ENCODE measurements at regions not wholly inside any gene's neighbourhood (a gene's known extent, or its start where the extent isn't known, plus 50 kb on each side); places are given as distances from the start of the nearest gene placed in this dataset.

DNA sequence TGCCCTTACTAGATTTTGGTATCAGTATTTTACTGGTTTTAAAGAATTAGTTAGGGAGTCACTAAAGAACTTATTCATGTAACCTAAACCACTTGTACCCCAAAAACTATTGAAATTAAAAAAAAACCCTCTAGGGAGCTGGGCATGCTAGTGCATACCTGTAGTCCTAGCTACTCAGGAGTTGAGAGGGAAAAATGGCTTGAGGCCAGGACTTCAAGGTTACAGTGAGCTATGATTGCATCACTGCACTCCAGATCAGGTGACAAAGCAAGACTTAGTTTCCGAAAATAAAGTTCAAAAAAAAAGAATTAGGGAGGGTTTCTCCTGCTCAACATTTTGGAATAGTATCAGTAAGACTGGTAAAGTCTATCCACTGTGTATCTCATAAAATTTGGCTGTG lies 364.4 kb upstream of the LUZP2 start:
- H3K27me3 ChIP-seq (replicated peaks; ENCODE audit: control insufficient read depth, insufficient read depth, low read length): no peaks in the 10 kb centered on the region
- no peak overlapping the region for H3K4me3 ChIP-seq (ENCODE audit: low read length)
- no peak overlapping the region for H3K9ac ChIP-seq (ENCODE audit: low read length)
- H3K4me1 ChIP-seq (ENCODE audit: control insufficient read depth, insufficient read depth, low read length): no peaks in the 10 kb centered on the region
- no peak for DNase-seq (ENCODE audit: low read depth)
- H3K9me3 ChIP-seq (ENCODE audit: control insufficient read depth, low read length): no peaks in the 10 kb centered on the region
- no peaks in the 10 kb centered on the region for H3K36me3 ChIP-seq (ENCODE audit: control insufficient read depth, insufficient read depth, low read length, severe bottlenecking)

DNA sequence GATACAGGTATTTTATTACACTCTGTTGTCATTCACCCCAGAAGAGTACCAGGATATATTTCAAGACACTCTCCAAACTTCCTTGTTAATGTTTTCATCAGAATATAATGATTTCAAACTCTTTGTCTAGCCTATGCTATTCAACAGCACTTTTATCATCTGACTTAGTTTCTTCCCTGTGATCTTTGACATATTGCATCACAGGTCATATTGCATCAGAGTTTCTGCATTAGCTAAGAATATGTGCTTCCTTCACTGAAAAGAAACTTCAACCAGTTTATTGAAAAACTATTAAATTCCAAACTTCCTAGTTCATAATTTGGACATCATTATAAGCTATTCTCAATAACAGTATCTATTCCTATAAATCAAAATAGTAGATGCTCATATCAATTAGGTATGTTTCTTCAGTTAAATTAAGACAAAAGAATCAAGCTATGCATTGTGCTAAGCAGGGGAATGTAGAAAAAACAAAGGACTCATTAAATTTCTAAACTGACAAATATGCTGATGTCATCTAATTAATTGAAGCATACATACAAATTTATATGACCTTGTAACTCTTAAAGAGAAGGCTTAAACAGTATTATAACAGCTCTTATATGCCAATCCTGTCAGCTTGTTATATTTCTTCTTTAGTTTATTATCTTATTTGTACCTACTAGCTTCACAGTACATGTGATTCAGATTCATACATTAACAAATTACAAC lies 361.8 kb upstream of the LUZP2 start:
- H3K9me3 ChIP-seq (ENCODE audit: control insufficient read depth, low read length): no peaks in the 10 kb centered on the region
- H3K36me3 ChIP-seq (ENCODE audit: control insufficient read depth, insufficient read depth, low read length, severe bottlenecking): no peaks in the 10 kb centered on the region
- H3K27me3 ChIP-seq (replicated peaks; ENCODE audit: control insufficient read depth, insufficient read depth, low read length): no peaks in the 10 kb centered on the region
- no peak overlapping the region for H3K4me3 ChIP-seq (ENCODE audit: low read length)
- peak; percentile 3 for DNase-seq (ENCODE audit: low read depth)
- no peak overlapping the region for H3K9ac ChIP-seq (ENCODE audit: low read length)
- no peaks in the 10 kb centered on the region for H3K4me1 ChIP-seq (ENCODE audit: control insufficient read depth, insufficient read depth, low read length)

DNA sequence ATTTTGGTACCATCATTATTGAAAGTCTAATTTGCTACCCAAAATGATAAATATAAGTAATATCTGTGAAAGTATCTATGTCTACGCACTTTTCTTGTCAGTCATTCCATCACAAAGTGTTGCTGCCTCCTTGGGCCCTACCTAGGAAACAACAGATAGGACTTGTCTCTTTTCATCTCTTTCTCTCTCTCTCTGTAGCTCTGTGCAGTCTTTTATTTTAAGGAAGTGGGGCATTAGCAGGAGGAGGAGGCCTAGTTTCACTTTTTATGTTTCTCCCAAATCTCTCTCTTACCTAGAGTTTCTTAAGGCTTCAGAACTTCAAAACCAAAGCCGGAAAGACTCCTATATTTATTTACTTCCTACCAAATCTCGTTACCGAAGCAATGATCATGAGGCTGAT lies 354.8 kb upstream of the LUZP2 start:
- Histone ChIP-seq H3K36me3 (ENCODE audit: control insufficient read depth, insufficient read depth, low read length, severe bottlenecking) (no peaks in the 10 kb centered on the region), H3K9me3 (ENCODE audit: control insufficient read depth, low read length) (peaks cover 5% of the 10 kb centered on the region), H3K9ac (ENCODE audit: low read length) (no peak overlapping the region), H3K27me3 (replicated peaks; ENCODE audit: control insufficient read depth, insufficient read depth, low read length) (no peaks in the 10 kb centered on the region), H3K4me1 (ENCODE audit: control insufficient read depth, insufficient read depth, low read length) (no peaks in the 10 kb centered on the region), H3K4me3 (ENCODE audit: low read length) (no peak overlapping the region)
- peak; percentile 5 for DNase-seq (ENCODE audit: low read depth)

DNA sequence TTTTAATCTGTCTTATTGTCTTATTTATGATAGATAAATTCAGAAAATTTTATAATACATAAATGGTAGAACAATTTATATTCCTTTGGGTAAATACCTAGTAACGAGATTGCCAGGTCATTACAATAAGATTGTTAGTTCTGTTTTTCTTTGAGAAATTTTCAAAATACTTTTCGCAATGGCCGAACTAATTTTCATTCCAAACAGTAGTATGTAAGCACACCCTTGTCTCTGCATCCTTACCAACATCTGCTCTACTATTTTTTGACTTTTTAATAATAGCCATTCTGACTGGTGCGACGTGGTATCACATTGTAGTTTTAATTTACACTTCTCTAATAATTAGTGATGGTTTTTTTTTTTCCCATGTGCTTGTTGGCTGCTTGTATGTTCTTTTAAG lies 351.4 kb upstream of the LUZP2 start:
- Histone ChIP-seq H3K9ac (ENCODE audit: low read length) (no peak overlapping the region), H3K4me1 (ENCODE audit: control insufficient read depth, insufficient read depth, low read length) (no peaks in the 10 kb centered on the region), H3K9me3 (ENCODE audit: control insufficient read depth, low read length) (peaks cover 5% of the 10 kb centered on the region), H3K36me3 (ENCODE audit: control insufficient read depth, insufficient read depth, low read length, severe bottlenecking) (no peaks in the 10 kb centered on the region), H3K4me3 (ENCODE audit: low read length) (no peak overlapping the region), H3K27me3 (replicated peaks; ENCODE audit: control insufficient read depth, insufficient read depth, low read length) (no peaks in the 10 kb centered on the region)
- peak; percentile 81 for DNase-seq (ENCODE audit: low read depth)

DNA sequence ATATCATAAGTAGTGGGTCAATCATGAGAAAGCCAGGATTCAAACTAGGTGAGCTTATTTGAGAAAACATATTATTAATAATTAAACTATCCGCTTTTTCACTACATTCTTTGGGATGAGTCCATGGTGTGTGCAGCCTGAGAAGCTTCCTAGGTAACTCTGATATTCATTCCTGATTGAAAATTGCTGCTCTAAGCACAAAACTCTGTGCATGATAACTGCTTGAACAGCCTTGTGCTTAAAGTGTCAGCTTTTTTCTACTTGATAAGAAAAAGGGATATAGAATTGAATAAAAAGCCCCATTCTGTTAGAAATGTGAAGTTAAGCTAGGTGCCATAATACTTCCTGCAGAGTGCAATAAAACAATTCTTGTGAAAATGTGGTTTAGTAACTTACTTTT lies 343.5 kb upstream of the LUZP2 start:
- no peaks in the 10 kb centered on the region for H3K36me3 ChIP-seq (ENCODE audit: control insufficient read depth, insufficient read depth, low read length, severe bottlenecking)
- H3K9me3 ChIP-seq (ENCODE audit: control insufficient read depth, low read length): no peaks in the 10 kb centered on the region
- no peak overlapping the region for H3K4me3 ChIP-seq (ENCODE audit: low read length)
- H3K27me3 ChIP-seq (replicated peaks; ENCODE audit: control insufficient read depth, insufficient read depth, low read length): no peaks in the 10 kb centered on the region
- no peak for DNase-seq (ENCODE audit: low read depth)
- no peaks in the 10 kb centered on the region for H3K4me1 ChIP-seq (ENCODE audit: control insufficient read depth, insufficient read depth, low read length)
- no peak overlapping the region for H3K9ac ChIP-seq (ENCODE audit: low read length)

DNA sequence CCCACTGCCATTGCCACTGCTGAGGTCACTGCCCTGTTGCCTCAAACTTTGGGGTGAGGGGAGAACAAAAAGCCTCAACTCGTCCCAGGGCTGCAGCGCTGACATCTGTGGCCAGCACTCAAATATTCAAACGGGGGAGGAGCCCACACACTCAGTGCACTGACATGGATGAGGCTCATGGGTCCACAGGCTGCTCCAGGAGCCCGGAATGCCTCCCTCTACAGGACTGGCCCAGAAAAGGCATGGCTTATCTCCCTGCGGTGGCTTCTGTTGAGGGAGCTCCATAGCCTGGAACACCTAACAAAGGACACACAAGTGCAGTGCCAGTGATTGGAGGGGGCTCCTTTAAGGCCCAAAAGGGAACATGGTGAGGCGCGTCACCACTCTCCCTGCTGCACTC lies 341.1 kb upstream of the LUZP2 start:
- Histone ChIP-seq H3K9ac (ENCODE audit: low read length) (no peak overlapping the region), H3K9me3 (ENCODE audit: control insufficient read depth, low read length) (no peaks in the 10 kb centered on the region), H3K27me3 (replicated peaks; ENCODE audit: control insufficient read depth, insufficient read depth, low read length) (no peaks in the 10 kb centered on the region), H3K36me3 (ENCODE audit: control insufficient read depth, insufficient read depth, low read length, severe bottlenecking) (no peaks in the 10 kb centered on the region), H3K4me1 (ENCODE audit: control insufficient read depth, insufficient read depth, low read length) (no peaks in the 10 kb centered on the region), H3K4me3 (ENCODE audit: low read length) (no peak overlapping the region)
- DNase-seq (ENCODE audit: low read depth): no peak

DNA sequence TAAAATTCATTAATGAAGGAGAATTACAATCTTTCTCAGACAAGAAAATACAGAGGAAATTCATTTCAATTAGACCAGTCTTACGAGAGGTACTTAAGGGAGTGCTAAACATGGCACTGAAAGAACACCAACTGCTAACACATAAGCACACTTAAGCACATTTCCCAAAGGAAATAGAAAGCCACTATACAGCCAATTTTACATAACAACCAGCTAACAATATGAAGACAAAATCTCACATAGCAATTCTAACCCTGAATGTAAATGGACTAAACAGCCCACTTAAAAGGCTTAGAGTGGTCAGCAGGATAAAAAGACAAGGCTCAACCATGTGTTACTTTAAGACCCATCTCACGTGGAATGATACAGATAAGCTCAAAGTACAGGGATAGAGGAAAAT lies 339.5 kb upstream of the LUZP2 start:
- Histone ChIP-seq H3K27me3 (replicated peaks; ENCODE audit: control insufficient read depth, insufficient read depth, low read length) (no peaks in the 10 kb centered on the region), H3K36me3 (ENCODE audit: control insufficient read depth, insufficient read depth, low read length, severe bottlenecking) (no peaks in the 10 kb centered on the region), H3K4me1 (ENCODE audit: control insufficient read depth, insufficient read depth, low read length) (no peaks in the 10 kb centered on the region), H3K4me3 (ENCODE audit: low read length) (no peak overlapping the region), H3K9ac (ENCODE audit: low read length) (no peak overlapping the region), H3K9me3 (ENCODE audit: control insufficient read depth, low read length) (no peaks in the 10 kb centered on the region)
- DNase-seq (ENCODE audit: low read depth): no peak

DNA sequence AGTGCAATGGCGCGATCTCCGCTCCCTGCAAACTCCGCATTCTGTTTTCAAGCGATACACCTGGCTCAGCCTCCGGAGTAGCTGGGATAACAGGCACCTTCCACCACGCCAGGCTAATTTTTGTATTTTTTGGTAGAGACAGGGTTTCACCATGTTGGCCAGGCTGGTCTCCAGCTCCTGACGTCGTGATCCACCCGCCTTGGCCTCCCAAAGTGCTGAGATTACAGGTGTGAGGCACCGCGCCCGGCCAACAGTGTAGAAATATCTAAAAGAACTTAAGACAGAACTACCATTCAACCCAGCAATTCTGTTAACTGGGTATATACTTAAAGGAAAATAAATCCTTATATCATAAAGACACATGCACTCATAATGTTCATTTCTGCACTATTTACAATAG lies 335.3 kb upstream of the LUZP2 start:
- Histone ChIP-seq H3K9me3 (ENCODE audit: control insufficient read depth, low read length) (no peaks in the 10 kb centered on the region), H3K9ac (ENCODE audit: low read length) (no peak overlapping the region), H3K4me3 (ENCODE audit: low read length) (no peak overlapping the region), H3K36me3 (ENCODE audit: control insufficient read depth, insufficient read depth, low read length, severe bottlenecking) (no peaks in the 10 kb centered on the region), H3K4me1 (ENCODE audit: control insufficient read depth, insufficient read depth, low read length) (no peaks in the 10 kb centered on the region), H3K27me3 (replicated peaks; ENCODE audit: control insufficient read depth, insufficient read depth, low read length) (no peaks in the 10 kb centered on the region)
- DNase-seq (ENCODE audit: low read depth): no peak

DNA sequence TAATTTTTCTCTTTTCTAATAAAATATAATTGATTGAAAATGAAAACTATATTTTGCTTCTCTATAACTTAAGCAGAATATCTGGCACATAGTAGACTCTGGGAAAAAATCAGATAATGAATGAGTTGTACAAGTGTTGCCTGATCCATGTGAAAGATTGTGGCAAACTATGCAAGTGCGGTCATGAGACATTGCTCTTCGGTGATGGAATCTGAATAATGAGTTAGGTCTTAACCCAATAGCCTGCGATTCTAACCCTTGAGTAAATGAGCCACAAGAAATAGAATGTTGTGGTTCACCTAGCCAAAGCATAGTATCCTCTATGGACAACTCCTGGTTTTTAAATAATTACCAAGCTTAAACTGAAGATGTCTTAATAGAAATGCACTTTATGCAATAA lies 333.7 kb upstream of the LUZP2 start:
- DNase-seq (ENCODE audit: low read depth): no peak
- Histone ChIP-seq H3K4me3 (ENCODE audit: low read length) (no peak overlapping the region), H3K4me1 (ENCODE audit: control insufficient read depth, insufficient read depth, low read length) (no peaks in the 10 kb centered on the region), H3K27me3 (replicated peaks; ENCODE audit: control insufficient read depth, insufficient read depth, low read length) (no peaks in the 10 kb centered on the region), H3K9me3 (ENCODE audit: control insufficient read depth, low read length) (no peaks in the 10 kb centered on the region), H3K9ac (ENCODE audit: low read length) (no peak overlapping the region), H3K36me3 (ENCODE audit: control insufficient read depth, insufficient read depth, low read length, severe bottlenecking) (no peaks in the 10 kb centered on the region)

DNA sequence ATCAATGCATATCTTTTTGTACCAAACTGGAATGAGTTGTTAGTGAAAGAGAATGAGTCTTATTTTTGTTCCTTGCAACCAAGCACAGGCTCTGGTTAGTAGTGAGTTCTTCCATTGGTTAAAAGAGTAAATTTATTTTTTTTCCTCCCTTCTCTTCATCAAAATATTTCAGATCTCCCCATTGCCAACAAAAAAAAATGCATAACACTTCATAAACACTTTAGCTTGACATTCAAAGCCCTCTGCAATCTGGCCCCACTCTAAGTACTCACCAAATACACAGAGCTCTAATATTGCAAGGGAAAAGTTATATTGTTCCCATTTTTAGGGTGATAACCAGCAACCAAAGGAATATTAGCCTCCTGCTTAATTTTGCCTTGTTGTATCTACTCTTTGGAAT lies 333.0 kb upstream of the LUZP2 start:
- H3K4me1 ChIP-seq (ENCODE audit: control insufficient read depth, insufficient read depth, low read length): no peaks in the 10 kb centered on the region
- H3K36me3 ChIP-seq (ENCODE audit: control insufficient read depth, insufficient read depth, low read length, severe bottlenecking): no peaks in the 10 kb centered on the region
- no peak overlapping the region for H3K9ac ChIP-seq (ENCODE audit: low read length)
- H3K9me3 ChIP-seq (ENCODE audit: control insufficient read depth, low read length): no peaks in the 10 kb centered on the region
- H3K4me3 ChIP-seq (ENCODE audit: low read length): no peak overlapping the region
- H3K27me3 ChIP-seq (replicated peaks; ENCODE audit: control insufficient read depth, insufficient read depth, low read length): no peaks in the 10 kb centered on the region
- DNase-seq (ENCODE audit: low read depth): no peak

DNA sequence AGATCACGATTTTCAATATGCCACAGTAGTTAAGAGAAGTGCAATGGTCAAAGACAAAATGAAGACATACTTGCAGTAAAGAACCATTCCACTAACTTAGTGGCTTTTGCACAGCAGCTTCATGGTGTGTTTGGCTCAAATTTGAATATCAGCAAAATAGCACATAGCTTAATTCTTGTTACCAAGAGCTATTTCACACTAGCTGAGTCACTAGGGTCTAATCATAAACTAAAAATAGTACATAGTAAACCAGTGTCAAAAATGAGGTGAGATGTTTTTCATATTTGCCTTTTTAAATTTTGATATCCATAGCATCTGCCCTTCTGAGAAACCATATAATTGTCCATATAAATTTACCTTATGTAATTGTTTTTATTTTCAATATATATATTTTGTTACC lies 325.0 kb upstream of the LUZP2 start:
- no peaks in the 10 kb centered on the region for H3K36me3 ChIP-seq (ENCODE audit: control insufficient read depth, insufficient read depth, low read length, severe bottlenecking)
- DNase-seq (ENCODE audit: low read depth): no peak
- no peaks in the 10 kb centered on the region for H3K27me3 ChIP-seq (replicated peaks; ENCODE audit: control insufficient read depth, insufficient read depth, low read length)
- H3K4me1 ChIP-seq (ENCODE audit: control insufficient read depth, insufficient read depth, low read length): no peaks in the 10 kb centered on the region
- H3K9ac ChIP-seq (ENCODE audit: low read length): no peak overlapping the region
- no peak overlapping the region for H3K4me3 ChIP-seq (ENCODE audit: low read length)
- no peaks in the 10 kb centered on the region for H3K9me3 ChIP-seq (ENCODE audit: control insufficient read depth, low read length)

DNA sequence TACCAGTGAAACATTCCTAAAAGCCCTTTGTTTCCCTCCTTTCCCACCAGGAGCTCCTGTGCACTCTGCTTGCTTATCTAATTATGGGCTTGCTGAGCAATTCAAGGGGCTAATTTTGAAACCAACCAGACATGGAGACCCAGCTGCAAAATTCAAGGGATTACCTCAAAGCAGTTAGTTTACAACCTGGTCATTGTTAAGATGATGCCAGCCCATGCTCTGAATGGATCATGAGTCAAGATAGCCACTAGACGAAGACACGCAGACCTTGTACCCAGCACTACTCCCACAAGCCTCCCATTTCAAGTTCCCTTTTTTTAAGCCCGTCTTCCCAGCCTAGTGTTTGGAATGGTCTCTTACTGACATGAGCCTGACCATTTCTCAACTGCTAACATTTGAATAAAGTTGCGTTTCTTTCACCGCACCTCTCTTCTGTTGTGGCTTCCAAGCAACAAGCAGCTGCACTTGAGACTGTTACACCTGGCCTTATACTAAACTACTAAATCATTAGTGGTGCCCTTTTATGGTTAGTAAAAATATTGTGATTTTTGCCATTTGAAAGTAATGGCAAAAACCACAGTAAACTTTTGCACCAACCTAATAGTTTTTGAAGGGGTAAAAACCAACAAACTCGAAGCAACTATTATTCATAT lies 315.3 kb upstream of the LUZP2 start:
- no peaks in the 10 kb centered on the region for H3K4me1 ChIP-seq (ENCODE audit: control insufficient read depth, insufficient read depth, low read length)
- H3K4me3 ChIP-seq (ENCODE audit: low read length): no peak overlapping the region
- no peaks in the 10 kb centered on the region for H3K36me3 ChIP-seq (ENCODE audit: control insufficient read depth, insufficient read depth, low read length, severe bottlenecking)
- no peak for DNase-seq (ENCODE audit: low read depth)
- H3K9me3 ChIP-seq (ENCODE audit: control insufficient read depth, low read length): no peaks in the 10 kb centered on the region
- H3K9ac ChIP-seq (ENCODE audit: low read length): no peak overlapping the region
- no peaks in the 10 kb centered on the region for H3K27me3 ChIP-seq (replicated peaks; ENCODE audit: control insufficient read depth, insufficient read depth, low read length)
